Brain microvascular endothelial cell (primary cell): ENCODE measurements at regions not wholly inside any gene's neighbourhood (a gene's known extent, or its start where the extent isn't known, plus 50 kb on each side); places are given as distances from the start of the nearest gene placed in this dataset.

Source experiments
- DNase-seq: peaks from one replicate; pipeline ENCODE4 v3.0.0-alpha.2; 2020
- H3K27ac ChIP-seq: fragments of 250-450 bp; sonication (Bioruptor Pico); 2 replicates; pipeline ENCODE4 v1.5.1; 2020; ENCODE audit warnings: mild to moderate bottlenecking, moderate library complexity
- H3K27me3 ChIP-seq: fragments of 250-450 bp; sonication (Bioruptor Pico); replicated peaks from 2 replicates; pipeline ENCODE4 v1.5.1; 2020; ENCODE audit warnings: mild to moderate bottlenecking
- H3K36me3 ChIP-seq: fragments of 250-450 bp; sonication (Bioruptor Pico); replicated peaks from 2 replicates; pipeline ENCODE4 v1.5.1; 2020; ENCODE audit warnings: mild to moderate bottlenecking
- H3K4me3 ChIP-seq: 2 replicates; pipeline ENCODE4 v1.5.1; 2011; ENCODE audit warnings: low read depth, mild to moderate bottlenecking, control low read depth, low read length, moderate library complexity
- CTCF ChIP-seq: IDR thresholded peaks from 2 replicates; pipeline ENCODE4 v1.5.1; 2011; ENCODE audit warnings: low read depth, mild to moderate bottlenecking, moderate library complexity, low read length, control low read depth, inconsistent platforms; ENCODE audit errors: missing control alignments
- in situ Hi-C: cut with HindIII; loops from 2 replicates; pipeline ENCODE4 v1.10.0; 2017; ENCODE audit warnings: low sequenced_read_pairs, low pct_ligation_motif_present

GRCh38 chr5:172562443-172562842, 78.6 kb upstream of the NEURL1B start:
- in situ Hi-C loops, result no loop called here
- no peak for TF ChIP-seq CTCF
- Histone ChIP-seq H3K36me3 (no peaks in the 10 kb centered on the region), H3K27ac (no peak overlapping the region), H3K27me3 (peaks cover 18% of the 10 kb centered on the region), H3K4me3 (no peak overlapping the region)
- no peak for DNase-seq

GRCh38 chr5:172561151-172561550, 79.9 kb upstream of the NEURL1B start:
- Histone ChIP-seq H3K36me3 (no peaks in the 10 kb centered on the region), H3K27ac (no peak overlapping the region), H3K27me3 (peaks cover 18% of the 10 kb centered on the region), H3K4me3 (no peak overlapping the region)
- in situ Hi-C loops, result no loop called here
- no peak for DNase-seq
- no peak for TF ChIP-seq CTCF

- no peak overlapping the region for H3K27ac ChIP-seq
- DNase-seq, result peak; percentile 95
- in situ Hi-C loops, result no loop called here
Measured at GRCh38 chr5:172559004-172559932, 81.8 kb upstream of the NEURL1B start.

GRCh38 chr5:172558076-172558976, 82.7 kb upstream of the NEURL1B start:
- no peak for DNase-seq
- peaks cover 9% of the 10 kb centered on the region for H3K27me3 ChIP-seq
- no peak overlapping the region for H3K27ac ChIP-seq
- TF ChIP-seq CTCF, result no peak
- H3K4me3 ChIP-seq, result peak overlapping the region; percentile 20
- in situ Hi-C loops, result no loop called here
- H3K36me3 ChIP-seq, result no peaks in the 10 kb centered on the region

More at GRCh38 chr5:172559004-172559932, 81.8 kb upstream of the NEURL1B start:
- Histone ChIP-seq H3K36me3 (no peaks in the 10 kb centered on the region), H3K4me3 (peak overlapping the region; percentile 20), H3K27me3 (peaks cover 15% of the 10 kb centered on the region)
- TF ChIP-seq CTCF, result no peak

- in situ Hi-C loops, result no loop called here
- no peak for TF ChIP-seq CTCF
- DNase-seq, result no peak
- H3K27ac ChIP-seq, result no peak overlapping the region
- no peaks in the 10 kb centered on the region for H3K36me3 ChIP-seq
- H3K4me3 ChIP-seq, result no peak overlapping the region
- H3K27me3 ChIP-seq, result peaks cover 5% of the 10 kb centered on the region
Measured at GRCh38 chr5:172556971-172557461, 84.0 kb upstream of the NEURL1B start.
